GM18951 (cell line): ENCODE measurements at regions not wholly inside any gene's neighbourhood (a gene's known extent, or its start where the extent isn't known, plus 50 kb on each side); places are given as distances from the start of the nearest gene placed in this dataset.
"Not testable (repeated sequence)": the region's sequence is repeated elsewhere in the genome, so short reads cannot be mapped to it uniquely, and the experiment has no call there.

Source experiments
- POLR2A ChIP-seq: IDR thresholded peaks from 4 replicates; pipeline ENCODE4 v1.6.1; 2011; ENCODE audit warnings: mild to moderate bottlenecking; ENCODE audit not compliant: insufficient read length, insufficient read depth; ENCODE audit errors: extremely low read depth
- in situ Hi-C: fragments of 300-500 bp; cut with MboI; formaldehyde crosslinking; loops from one replicate; pipeline ENCODE4 v1.12.0; 2022; ENCODE audit warnings: low sequenced_read_pairs, mixed read lengths, inconsistent platforms; ENCODE audit not compliant: unreplicated experiment

GRCh38 chrX:138871739-138872138 is 160.2 kb upstream of the FGF13 start:
- in situ Hi-C loops: no loop called here
- TF ChIP-seq POLR2A: no peak

DNA sequence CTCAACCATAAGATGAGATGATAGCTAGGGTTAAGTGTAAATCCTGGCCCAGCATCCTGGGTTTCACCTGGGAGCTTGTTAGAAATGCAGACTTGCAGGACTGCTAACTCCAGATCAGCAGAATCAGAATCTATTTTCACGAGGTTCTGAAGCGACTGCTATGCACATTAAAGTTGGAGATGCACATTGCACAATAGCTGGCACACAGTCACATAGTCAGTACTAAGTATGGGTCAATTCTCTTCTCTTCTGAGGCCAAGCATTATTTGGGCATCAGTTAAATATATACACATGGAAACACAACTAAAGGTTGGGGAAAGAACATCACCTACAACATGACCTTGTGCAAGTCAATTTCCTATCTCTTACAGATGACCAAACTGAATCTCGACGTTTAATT is 155.1 kb upstream of the FGF13 start:
- in situ Hi-C loops: no loop called here
- no peak for TF ChIP-seq POLR2A

DNA sequence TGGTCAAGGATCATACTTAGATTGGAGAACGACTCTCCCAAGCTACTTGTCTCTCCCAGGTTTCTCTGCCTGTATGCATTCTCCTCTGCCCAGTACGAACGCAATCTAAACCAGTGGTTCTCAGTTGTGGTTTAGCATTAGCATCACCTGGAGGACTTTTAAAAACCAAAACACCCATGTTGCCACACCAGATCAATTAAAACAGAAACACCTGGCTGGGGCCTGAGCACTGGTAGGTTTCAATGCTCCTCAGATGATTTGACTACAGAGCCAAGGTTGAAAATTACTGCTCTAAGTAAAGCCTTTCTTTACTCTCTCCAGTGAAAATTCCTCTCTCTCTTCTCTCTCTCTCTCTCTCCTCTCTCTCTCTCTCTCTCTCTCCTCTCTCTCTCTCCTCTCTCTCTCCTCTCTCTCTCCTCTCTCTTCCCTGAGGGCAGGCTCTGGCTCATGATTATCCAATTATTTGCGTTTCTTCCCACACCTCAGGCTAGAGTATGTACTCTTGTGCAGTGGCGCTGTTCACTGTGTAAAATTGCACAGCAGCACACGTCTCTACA is 153.7 kb upstream of the FGF13 start:
- no peak for TF ChIP-seq POLR2A
- in situ Hi-C loops: no loop called here

DNA sequence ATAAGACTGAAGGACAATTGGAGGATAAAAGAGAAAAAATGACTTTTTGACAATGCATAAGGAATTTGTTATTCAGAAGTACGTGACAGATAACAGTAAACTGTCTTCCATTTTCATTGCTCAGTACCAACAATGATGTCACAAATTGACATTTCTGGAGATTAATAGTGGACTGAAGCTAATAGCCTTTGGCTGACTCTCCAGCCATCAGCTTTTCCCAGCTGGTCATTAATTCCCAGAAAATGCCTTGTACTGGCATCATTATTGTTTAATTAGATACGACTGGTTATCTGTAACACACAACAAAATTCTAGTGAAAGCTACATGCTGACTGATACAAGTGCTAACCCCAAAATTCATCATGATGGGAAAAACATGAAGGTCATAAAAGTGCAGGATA is 147.9 kb upstream of the FGF13 start:
- TF ChIP-seq POLR2A: no peak

GRCh38 chrX:138858951-138859350 is 147.4 kb upstream of the FGF13 start:
- in situ Hi-C loops: no loop called here
- TF ChIP-seq POLR2A: no peak

More for the DNA sequence above, 147.9 kb upstream of the FGF13 start:
- in situ Hi-C loops: no loop called here

GRCh38 chrX:138858438-138858837 is 146.9 kb upstream of the FGF13 start:
- no peak for TF ChIP-seq POLR2A
- in situ Hi-C loops: no loop called here

DNA sequence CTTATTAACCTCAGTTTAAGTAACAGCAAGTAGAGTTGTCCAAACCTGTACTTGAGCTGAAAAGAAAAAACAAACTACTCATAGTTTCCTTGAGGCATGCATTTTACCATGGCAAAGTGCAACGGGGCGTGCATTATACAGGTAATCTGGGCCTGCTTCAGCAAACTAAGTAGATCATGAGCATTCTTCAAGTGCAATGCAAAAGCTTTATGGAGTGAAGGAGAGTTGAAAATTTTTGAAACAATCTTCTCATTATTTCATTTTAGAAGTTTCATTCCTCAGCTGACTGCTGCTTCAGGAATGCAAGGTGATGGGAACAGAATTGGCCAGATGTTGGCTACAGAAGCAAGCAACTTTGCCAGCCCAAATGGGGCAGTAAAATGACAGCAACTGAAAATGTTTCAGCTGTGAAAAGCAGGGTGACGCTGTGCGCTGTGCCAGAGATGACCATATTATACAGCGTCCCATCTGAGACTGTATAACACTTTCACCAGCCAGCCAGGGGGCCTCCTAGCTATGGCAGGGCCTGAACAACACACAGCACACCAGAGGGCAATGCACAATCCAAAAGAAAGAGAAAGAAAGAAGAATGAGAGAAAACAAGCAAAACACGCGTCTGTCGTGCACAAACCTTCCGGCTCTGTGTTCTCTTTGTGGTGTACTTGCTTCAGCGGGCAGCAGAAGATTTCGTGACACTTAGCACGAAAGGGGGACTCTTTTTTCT is 145.5 kb upstream of the FGF13 start:
- no peak for TF ChIP-seq POLR2A
- in situ Hi-C loops: no loop called here

DNA sequence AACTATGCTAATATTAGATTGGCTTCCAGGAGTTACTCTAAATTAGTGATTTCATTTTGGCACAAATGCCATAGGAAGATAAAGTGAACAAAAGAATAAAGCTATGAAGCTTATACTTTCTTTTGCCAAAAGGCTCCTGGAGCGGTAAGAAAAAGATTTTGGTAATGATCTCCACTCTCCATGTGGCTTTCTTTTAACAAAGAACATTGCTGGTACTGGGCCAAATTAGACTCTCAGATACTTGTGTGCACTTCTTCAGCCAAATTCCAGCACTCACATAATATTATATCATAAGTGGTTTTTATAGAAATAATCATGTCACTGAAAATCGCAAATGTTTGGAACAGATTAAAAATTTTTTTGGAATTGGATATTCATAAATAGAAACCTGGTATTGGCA is 142.4 kb upstream of the FGF13 start:
- no peak for TF ChIP-seq POLR2A
- in situ Hi-C loops: no loop called here

DNA sequence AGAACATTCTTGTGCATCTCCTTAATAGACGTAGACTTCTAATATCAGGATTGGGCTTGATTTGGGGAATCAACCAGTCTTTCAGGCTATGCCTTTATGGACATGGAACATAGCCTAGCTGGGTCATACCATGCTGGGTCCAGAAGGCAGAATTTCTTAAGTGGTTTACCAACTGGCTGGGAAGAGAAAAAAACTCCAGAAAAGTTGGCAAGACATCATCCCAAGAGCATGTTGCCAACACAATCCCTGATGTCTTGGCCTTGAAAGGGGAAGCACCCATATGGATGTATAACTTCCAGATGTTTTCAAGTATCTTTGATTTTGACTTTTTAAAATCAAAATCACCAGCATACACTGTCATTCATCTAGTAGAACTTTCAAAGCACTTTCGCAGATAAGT is 138.0 kb upstream of the FGF13 start:
- TF ChIP-seq POLR2A: no peak
- in situ Hi-C loops: no loop called here

DNA sequence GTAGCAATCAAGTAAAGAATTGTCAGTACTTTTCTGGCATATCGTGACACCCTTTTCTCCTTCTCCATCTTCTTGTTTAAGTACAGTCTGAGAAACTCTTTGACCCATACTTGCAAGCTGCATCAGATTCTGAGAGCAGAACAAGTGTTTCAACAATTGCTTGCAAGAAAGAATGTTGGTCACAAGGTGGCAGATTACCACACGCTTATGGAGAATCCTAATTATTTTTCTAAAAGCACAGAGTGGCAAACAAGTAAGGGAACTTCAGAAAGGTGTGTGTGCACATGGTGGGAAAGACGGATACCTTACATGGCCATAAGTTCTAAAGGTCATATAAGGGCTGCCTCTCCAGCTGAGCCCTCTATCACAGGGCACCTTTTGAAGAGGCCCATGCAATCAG is 136.4 kb upstream of the FGF13 start:
- no peak for TF ChIP-seq POLR2A
- in situ Hi-C loops: no loop called here

- in situ Hi-C loops: no loop called here
- no peak for TF ChIP-seq POLR2A
Measured at GRCh38 chrX:138845786-138846185, 134.3 kb upstream of the FGF13 start.

DNA sequence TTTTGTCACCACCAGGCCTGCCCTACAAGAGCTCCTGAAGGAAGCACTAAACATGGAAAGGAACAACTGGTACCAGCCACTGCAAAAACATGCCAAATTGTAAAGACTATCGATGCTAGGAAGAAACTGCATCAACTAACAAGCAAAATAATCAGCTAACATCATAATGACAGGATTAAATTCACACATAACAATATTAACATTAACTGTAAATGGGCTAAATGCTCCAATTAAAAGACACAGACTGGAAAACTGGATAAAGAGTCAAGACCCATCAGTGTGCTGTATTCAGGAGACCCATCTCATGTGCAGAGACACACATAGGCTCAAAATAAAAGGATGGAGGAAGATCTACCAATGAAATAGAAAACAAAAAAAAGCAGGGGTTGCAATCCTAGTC is 95.9 kb upstream of the FGF13 start:
- in situ Hi-C loops: not testable (repeated sequence)

GRCh38 chrX:138794246-138794645 is 82.7 kb upstream of the FGF13 start:
- in situ Hi-C loops: loop anchor here (25.0 kb wide), 1 partner anchor 768 kb away; no protein-coding TSS in a partner anchor
- no peak for TF ChIP-seq POLR2A

- no peak for TF ChIP-seq POLR2A
Measured at GRCh38 chrX:138791551-138791950, 80.0 kb upstream of the FGF13 start.

More at GRCh38 chrX:138791551-138791950, 80.0 kb upstream of the FGF13 start:
- in situ Hi-C loops: loop anchor here (25.0 kb wide), 1 partner anchor 771 kb away; no protein-coding TSS in a partner anchor
